ENCODE measurements at regions not wholly inside any gene's neighbourhood (a gene's known extent, or its start where the extent isn't known, plus 50 kb on each side); places are given as distances from the start of the nearest gene placed in this dataset.

DNA sequence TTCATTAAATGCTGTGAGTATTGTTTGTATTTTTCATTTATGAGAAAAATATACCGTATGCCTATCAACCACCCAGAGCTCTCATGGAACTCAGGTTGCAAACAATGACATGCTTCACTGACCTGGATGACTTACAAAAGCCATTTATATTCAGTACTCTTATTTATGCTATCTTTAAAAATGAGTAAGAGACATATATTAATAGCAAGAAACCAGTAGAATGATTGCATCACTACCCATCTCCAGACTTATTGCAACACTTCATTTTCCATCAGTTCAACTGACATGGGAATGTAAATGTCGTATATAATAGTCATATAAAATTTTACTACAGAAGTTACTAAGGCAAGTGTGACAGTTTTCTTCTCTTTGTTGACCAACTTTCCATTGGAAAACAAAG, 69.1 kb downstream of the OTP start:
- no TSS peak for BruUV-seq (replicated peaks)

GRCh38 chr5:77568555-77568954, 70.0 kb downstream of the OTP start:
- Histone ChIP-seq H3K4me3 (ENCODE audit: low read depth, low read length) (no peak overlapping the region), H3K4me1 (no peaks in the 10 kb centered on the region), H3K27me3 (replicated peaks; ENCODE audit: control insufficient read depth, insufficient read depth, low read length) (no peaks in the 10 kb centered on the region), H3K36me3 (ENCODE audit: control insufficient read depth, insufficient read depth, low read length) (no peaks in the 10 kb centered on the region), H3K9me3 (no peaks in the 10 kb centered on the region)
- ChIA-PET POLR2A (no interaction called here), CTCF (no interaction called here)
- no TSS peak for BruUV-seq (replicated peaks)
- Mint-ChIP-seq H3K36me3 (ENCODE audit: insufficient read depth, unreplicated experiment) (no peaks in the 10 kb centered on the region), H3K4me1 (ENCODE audit: low read depth, unreplicated experiment) (no peaks in the 10 kb centered on the region), H3K9me3 (ENCODE audit: unreplicated experiment) (no peaks in the 10 kb centered on the region), H3K27me3 (ENCODE audit: insufficient read depth, unreplicated experiment) (peaks cover 6% of the 10 kb centered on the region), H3K27ac (ENCODE audit: unreplicated experiment) (no peak overlapping the region), H3K4me3 (ENCODE audit: unreplicated experiment) (no peak overlapping the region)
- intact Hi-C loops (cut with micrococcal nuclease; ENCODE audit: unreplicated experiment) = no loop called here
- TF ChIP-seq CTCF (IDR thresholded peaks at IDR 0.05; ENCODE audit: insufficient read depth in 1 of 2, low read depth in 1 of 2, low read length in 1 of 2, severe bottlenecking in 1 of 2, unreplicated experiment in 1 of 2) = no peak
- no peak for DNase-seq

More for the DNA sequence above, 69.1 kb downstream of the OTP start:
- no peaks in the 10 kb centered on the region for H3K9me3 ChIP-seq
- POLR2A ChIA-PET = no interaction called here
- H3K27me3 ChIP-seq (replicated peaks; ENCODE audit: control insufficient read depth, insufficient read depth, low read length) = no peaks in the 10 kb centered on the region
- Mint-ChIP-seq H3K9me3 (ENCODE audit: unreplicated experiment) (no peaks in the 10 kb centered on the region), H3K27ac (ENCODE audit: unreplicated experiment) (no peak overlapping the region), H3K4me1 (ENCODE audit: low read depth, unreplicated experiment) (no peaks in the 10 kb centered on the region), H3K36me3 (ENCODE audit: insufficient read depth, unreplicated experiment) (no peaks in the 10 kb centered on the region), H3K27me3 (ENCODE audit: insufficient read depth, unreplicated experiment) (peaks cover 6% of the 10 kb centered on the region), H3K4me3 (ENCODE audit: unreplicated experiment) (no peak overlapping the region)
- DNase-seq = no peak
- H3K36me3 ChIP-seq (ENCODE audit: control insufficient read depth, insufficient read depth, low read length) = no peaks in the 10 kb centered on the region
- CTCF ChIA-PET = no interaction called here
- H3K4me3 ChIP-seq (ENCODE audit: low read depth, low read length) = no peak overlapping the region
- H3K4me1 ChIP-seq = no peaks in the 10 kb centered on the region
- intact Hi-C loops (cut with micrococcal nuclease; ENCODE audit: unreplicated experiment) = no loop called here
- TF ChIP-seq CTCF (IDR thresholded peaks at IDR 0.05; ENCODE audit: insufficient read depth in 1 of 2, low read depth in 1 of 2, low read length in 1 of 2, severe bottlenecking in 1 of 2, unreplicated experiment in 1 of 2) = no peak

DNA sequence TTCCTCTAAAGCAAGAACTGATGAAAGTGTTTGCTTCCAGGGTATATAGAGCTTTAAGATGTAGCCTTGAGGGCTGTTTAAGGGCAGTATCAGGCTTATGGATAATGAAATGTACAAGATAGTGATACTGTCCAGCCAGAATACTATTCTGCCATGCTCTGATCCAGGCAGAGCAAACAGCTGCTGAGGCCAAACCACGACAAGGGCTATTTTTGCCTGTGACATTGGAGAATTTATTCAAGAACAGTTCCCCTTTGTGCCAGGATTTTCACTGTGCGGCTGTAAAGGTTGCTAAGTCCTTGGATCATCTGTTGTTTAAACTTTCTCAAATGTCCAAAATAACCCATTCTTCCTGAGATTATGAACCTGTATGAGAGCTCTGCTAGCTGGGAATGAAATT, 70.4 kb downstream of the OTP start:
- no peak overlapping the region for H3K27ac Mint-ChIP-seq (ENCODE audit: unreplicated experiment)
- no peaks in the 10 kb centered on the region for H3K27me3 ChIP-seq (replicated peaks; ENCODE audit: control insufficient read depth, insufficient read depth, low read length)
- H3K4me3 ChIP-seq (ENCODE audit: low read depth, low read length) = no peak overlapping the region
- H3K27me3 Mint-ChIP-seq (ENCODE audit: insufficient read depth, unreplicated experiment) = peaks cover 6% of the 10 kb centered on the region
- no peaks in the 10 kb centered on the region for H3K36me3 Mint-ChIP-seq (ENCODE audit: insufficient read depth, unreplicated experiment)
- DNase-seq = no peak
- intact Hi-C loops (cut with micrococcal nuclease; ENCODE audit: unreplicated experiment) = no loop called here
- no peaks in the 10 kb centered on the region for H3K4me1 ChIP-seq
- no peaks in the 10 kb centered on the region for H3K36me3 ChIP-seq (ENCODE audit: control insufficient read depth, insufficient read depth, low read length)
- ChIA-PET POLR2A (no interaction called here), CTCF (no interaction called here)
- H3K9me3 Mint-ChIP-seq (ENCODE audit: unreplicated experiment) = no peaks in the 10 kb centered on the region
- BruUV-seq (replicated peaks) = no TSS peak
- no peak overlapping the region for H3K4me3 Mint-ChIP-seq (ENCODE audit: unreplicated experiment)
- no peaks in the 10 kb centered on the region for H3K9me3 ChIP-seq
- no peaks in the 10 kb centered on the region for H3K4me1 Mint-ChIP-seq (ENCODE audit: low read depth, unreplicated experiment)
- TF ChIP-seq CTCF (IDR thresholded peaks at IDR 0.05; ENCODE audit: insufficient read depth in 1 of 2, low read depth in 1 of 2, low read length in 1 of 2, severe bottlenecking in 1 of 2, unreplicated experiment in 1 of 2) = no peak
